Fibroblast of the aortic adventitia (primary cell): ENCODE measurements at regions not wholly inside any gene's neighbourhood (a gene's known extent, or its start where the extent isn't known, plus 50 kb on each side); places are given as distances from the start of the nearest gene placed in this dataset.

Experiments
- DNase-seq: peaks from one replicate; pipeline ENCODE4 v3.0.0-alpha.2; 2010; ENCODE audit warnings: low read depth
- H3K4me3 ChIP-seq: 2 replicates; pipeline ENCODE4 v1.5.1; 2011; ENCODE audit warnings: low read depth, mild to moderate bottlenecking, control low read depth, low read length, moderate library complexity
- TF ChIP-seq, protein P1 (sequence below): IDR thresholded peaks from 2 replicates; pipeline ENCODE4 v1.5.1; 2011; ENCODE audit warnings: mild to moderate bottlenecking, low read length, control low read depth, inconsistent platforms; ENCODE audit not compliant: insufficient read depth

DNA sequence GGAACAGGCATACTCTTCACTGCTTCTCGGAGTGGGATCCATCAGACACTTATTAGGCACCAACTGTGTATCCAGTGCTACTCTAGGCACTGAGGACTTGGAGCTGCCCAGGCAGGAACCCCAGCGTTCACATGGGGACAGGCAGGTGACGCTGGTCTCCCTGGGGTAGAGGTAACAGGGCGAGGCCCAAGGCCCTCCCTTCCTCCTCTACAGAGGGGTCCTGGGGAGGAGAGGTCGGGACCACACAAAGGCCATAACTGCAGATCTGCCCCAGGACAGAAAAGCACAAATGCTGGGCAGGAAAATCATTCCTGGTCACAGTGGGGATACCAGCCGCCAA, 262.2 kb downstream of the BRD1 start:
- no peak for DNase-seq
- H3K4me3 ChIP-seq, result no peak overlapping the region
- TF ChIP-seq, protein P1, sequence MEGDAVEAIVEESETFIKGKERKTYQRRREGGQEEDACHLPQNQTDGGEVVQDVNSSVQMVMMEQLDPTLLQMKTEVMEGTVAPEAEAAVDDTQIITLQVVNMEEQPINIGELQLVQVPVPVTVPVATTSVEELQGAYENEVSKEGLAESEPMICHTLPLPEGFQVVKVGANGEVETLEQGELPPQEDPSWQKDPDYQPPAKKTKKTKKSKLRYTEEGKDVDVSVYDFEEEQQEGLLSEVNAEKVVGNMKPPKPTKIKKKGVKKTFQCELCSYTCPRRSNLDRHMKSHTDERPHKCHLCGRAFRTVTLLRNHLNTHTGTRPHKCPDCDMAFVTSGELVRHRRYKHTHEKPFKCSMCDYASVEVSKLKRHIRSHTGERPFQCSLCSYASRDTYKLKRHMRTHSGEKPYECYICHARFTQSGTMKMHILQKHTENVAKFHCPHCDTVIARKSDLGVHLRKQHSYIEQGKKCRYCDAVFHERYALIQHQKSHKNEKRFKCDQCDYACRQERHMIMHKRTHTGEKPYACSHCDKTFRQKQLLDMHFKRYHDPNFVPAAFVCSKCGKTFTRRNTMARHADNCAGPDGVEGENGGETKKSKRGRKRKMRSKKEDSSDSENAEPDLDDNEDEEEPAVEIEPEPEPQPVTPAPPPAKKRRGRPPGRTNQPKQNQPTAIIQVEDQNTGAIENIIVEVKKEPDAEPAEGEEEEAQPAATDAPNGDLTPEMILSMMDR, result no peak

DNA sequence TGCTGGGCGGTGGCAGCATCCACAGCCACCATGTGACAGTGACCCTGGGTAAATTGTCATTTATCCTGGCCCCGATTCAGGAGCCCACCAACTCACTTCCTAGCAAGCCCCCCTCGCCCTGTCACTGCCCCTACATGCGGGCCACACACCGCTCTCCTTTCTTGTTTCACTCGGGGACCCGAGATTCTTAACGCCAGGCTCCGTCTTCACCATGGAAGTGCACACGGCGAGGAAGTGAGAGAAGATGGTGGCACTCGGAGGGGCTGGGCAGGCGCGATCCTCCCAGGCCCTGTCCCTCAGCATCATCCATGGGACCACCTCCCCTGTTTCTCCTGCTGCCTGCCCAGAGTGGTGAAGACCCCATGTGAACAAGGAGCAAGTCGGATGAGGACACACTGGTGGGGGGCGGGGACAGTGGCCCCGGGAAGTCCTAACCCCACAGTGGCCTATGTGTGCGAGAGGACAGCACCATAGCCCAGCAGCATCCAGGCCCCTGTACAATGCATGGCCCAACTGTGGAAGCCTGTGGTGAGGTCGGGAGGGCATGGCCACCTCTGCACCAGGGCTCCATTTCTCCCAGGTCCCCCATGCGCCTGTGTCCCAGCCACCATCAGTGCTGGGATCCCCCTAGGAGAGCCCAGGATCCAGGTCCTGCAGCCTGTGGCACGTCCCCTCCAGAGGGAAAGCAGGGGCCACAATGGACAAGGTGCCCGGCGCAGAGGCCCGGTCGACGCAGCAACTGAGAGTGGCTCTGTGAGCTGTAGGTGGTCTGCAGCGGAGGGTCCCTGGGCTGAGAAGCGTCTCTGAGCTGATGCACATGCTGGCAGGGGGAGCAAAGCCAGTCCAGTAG, 262.8 kb downstream of the BRD1 start:
- no peak overlapping the region for H3K4me3 ChIP-seq
- TF ChIP-seq, protein P1, result no peak
- no peak for DNase-seq

DNA sequence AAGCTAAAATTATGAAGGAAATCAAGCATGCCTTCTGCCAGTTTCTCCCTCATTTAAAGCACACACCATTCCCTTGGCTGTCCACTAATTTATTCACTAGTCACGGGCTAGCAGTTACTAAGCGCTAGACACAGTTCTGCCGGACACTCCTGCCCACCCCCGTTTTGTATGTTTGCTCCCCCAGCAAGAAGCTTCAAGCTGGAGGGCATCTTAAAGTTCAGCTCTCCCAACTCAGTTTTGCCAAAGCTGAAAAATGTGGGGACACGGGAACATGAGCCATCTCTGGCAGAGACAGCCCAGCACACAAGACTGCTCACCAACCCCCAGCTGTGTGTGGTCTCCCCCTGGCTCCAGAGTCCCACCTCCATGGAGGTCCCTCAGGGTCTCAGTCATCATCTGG, 263.6 kb downstream of the BRD1 start:
- H3K4me3 ChIP-seq, result no peak overlapping the region
- DNase-seq, result no peak
- TF ChIP-seq, protein P1, result no peak

DNA sequence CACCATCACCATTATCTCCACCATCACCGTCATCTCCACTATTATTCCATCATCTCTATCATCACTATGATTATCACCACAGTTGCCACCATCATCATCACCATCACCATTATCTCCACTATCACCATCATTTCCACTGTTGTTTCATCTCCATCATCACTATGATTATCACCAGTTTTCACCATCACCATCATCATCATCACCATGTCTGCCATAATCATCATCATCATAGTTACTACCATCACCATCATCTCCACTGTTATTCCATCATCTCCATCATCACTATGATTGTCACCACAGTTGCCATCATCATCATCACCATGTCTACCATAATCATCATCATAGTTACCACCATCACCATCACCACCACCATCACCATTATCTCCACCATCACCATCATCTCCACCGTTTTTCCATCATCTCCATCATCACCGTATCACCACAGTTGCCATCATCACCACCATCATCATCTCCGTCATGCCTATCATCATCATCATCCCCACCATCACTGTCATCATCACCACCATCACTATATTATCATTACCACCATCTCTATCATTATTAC, 264.9 kb downstream of the BRD1 start:
- TF ChIP-seq, protein P1, result no peak
- no peak overlapping the region for H3K4me3 ChIP-seq
- no peak for DNase-seq

DNA sequence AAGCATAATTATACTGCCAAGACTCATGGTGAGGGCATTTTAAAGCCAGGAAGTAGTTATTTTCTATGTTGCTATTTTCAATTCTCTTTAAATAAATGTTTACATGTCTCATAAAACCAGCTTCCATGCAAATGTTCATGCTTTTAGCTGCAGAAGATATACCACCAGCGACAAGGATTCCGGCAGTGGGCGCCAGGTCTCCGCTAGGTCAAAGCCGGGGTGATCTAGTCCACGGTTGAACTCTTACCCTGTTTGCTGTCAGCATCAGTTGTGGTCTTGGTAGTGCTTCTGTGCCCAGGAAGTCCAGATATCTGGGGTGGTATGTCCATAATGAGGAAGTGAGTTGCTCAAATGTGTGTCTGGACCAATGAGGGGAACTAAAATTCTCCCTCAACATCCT, 265.7 kb downstream of the BRD1 start:
- no peak overlapping the region for H3K4me3 ChIP-seq
- TF ChIP-seq, protein P1, result no peak
- no peak for DNase-seq

DNA sequence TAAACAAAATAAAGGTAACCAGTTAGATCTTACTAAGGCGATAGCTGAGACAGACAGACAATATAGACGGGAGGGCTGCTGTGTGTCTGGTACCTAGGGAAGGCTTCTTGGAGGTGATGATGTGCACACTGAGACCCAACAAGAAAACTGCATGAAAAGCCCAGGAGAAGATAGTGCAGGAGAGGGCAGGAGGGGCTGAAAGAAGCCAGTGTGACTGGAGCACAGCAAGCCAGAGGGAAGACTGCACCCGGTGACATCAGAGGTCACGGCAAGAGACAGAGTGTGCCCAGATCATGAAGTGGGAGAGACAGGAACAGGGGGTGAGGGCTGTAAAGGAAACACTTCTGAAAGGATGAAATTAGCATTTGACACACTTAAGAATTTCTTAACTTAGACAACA, 266.3 kb downstream of the BRD1 start:
- TF ChIP-seq, protein P1, result no peak
- no peak for DNase-seq
- H3K4me3 ChIP-seq, result no peak overlapping the region
